ENCODE measurements at regions not wholly inside any gene's neighbourhood (a gene's known extent, or its start where the extent isn't known, plus 50 kb on each side); places are given as distances from the start of the nearest gene placed in this dataset.

- no peak for TF ChIP-seq CTCF (IDR thresholded peaks at IDR 0.05; ENCODE audit: low read depth, low read length, missing control alignments)
- no peak overlapping the region for H3K4me3 ChIP-seq (ENCODE audit: low read depth, low read length)
- no peak for DNase-seq (ENCODE audit: low read depth)
Measured at GRCh38 chr3:24793896-24794295, 299.2 kb upstream of the THRB start.

GRCh38 chr3:24802614-24803013 is 308.0 kb upstream of the THRB start:
- DNase-seq (ENCODE audit: low read depth), result no peak
- TF ChIP-seq CTCF (IDR thresholded peaks at IDR 0.05; ENCODE audit: low read depth, low read length, missing control alignments), result no peak
- no peak overlapping the region for H3K4me3 ChIP-seq (ENCODE audit: low read depth, low read length)

DNA sequence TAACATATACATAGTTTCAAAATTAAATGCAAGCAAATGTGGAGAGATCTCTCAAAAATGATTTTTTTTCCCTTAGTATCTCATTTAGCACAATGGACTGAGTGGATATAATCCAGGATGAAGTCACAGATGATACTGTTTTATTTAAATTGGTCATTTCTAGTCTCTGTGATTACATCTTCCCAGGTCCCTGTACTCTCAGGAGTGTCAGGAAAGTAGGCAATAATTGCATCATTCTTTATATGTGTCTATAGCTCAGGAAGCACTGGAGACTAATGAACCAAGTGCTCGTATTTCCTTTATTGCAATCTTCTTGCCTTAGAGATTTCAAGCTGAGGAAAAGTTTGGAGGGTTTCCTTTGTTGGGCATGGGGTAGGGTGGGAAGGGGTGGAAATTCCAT is 309.4 kb upstream of the THRB start:
- no peak overlapping the region for H3K4me3 ChIP-seq (ENCODE audit: low read depth, low read length)
- no peak for DNase-seq (ENCODE audit: low read depth)
- no peak for TF ChIP-seq CTCF (IDR thresholded peaks at IDR 0.05; ENCODE audit: low read depth, low read length, missing control alignments)

- no peak overlapping the region for H3K4me3 ChIP-seq (ENCODE audit: low read depth, low read length)
- no peak for TF ChIP-seq CTCF (IDR thresholded peaks at IDR 0.05; ENCODE audit: low read depth, low read length, missing control alignments)
- no peak for DNase-seq (ENCODE audit: low read depth)
Measured at GRCh38 chr3:24810881-24811280, 316.2 kb upstream of the THRB start.

DNA sequence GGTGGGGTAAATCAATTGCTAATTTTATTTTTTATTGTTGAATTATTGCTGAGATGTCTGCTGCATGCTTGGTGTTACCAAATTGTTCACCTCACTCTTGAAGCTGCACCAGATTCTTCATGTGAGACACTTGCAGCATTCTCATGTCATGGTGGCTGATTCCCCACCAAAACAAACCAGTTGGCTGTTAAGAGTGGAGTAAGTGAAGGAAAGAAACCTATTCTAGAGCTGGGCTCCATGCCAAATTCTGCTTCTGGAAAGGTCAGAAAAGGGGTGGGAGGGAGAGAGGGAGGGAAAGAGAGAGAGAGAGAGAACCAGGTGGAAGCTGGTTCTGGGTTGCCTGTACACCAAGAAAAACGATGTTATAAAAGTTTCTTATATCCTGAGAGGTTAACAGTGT is 317.5 kb upstream of the THRB start:
- TF ChIP-seq CTCF (IDR thresholded peaks at IDR 0.05; ENCODE audit: low read depth, low read length, missing control alignments), result no peak
- DNase-seq (ENCODE audit: low read depth), result no peak
- no peak overlapping the region for H3K4me3 ChIP-seq (ENCODE audit: low read depth, low read length)

- no peak for TF ChIP-seq CTCF (IDR thresholded peaks at IDR 0.05; ENCODE audit: low read depth, low read length, missing control alignments)
- H3K4me3 ChIP-seq (ENCODE audit: low read depth, low read length), result no peak overlapping the region
- DNase-seq (ENCODE audit: low read depth), result no peak
Measured at GRCh38 chr3:24818055-24818454, 323.4 kb upstream of the THRB start.

DNA sequence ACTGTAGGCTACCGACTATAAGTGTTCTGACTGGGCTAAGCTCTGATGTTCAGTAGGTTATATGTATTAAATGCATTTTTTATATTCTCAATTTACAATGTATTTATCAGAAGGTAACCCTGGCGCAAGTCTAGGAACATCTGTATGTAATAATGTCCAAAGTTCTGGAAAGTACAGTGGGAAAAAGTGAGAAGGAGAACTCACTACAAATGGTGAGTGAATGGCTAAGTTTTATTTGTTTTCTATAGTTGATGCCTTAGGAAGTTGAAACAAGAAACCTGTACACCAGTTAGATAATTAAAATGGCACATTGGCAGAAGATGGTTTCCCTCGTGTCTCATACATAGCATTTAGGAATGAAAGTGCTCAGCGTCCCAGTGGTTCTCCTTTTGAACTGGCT is 333.4 kb upstream of the THRB start:
- DNase-seq (ENCODE audit: low read depth), result no peak
- no peak for TF ChIP-seq CTCF (IDR thresholded peaks at IDR 0.05; ENCODE audit: low read depth, low read length, missing control alignments)
- H3K4me3 ChIP-seq (ENCODE audit: low read depth, low read length), result no peak overlapping the region

Data from GM12864 (cell line).